NCI-H128 (cell line): ENCODE measurements at regions not wholly inside any gene's neighbourhood (a gene's known extent, or its start where the extent isn't known, plus 50 kb on each side); places are given as distances from the start of the nearest gene placed in this dataset.

Source experiments
- DNase-seq: peaks from one replicate; lab custom pipeline; 2025; ENCODE audit not compliant: unreplicated experiment; lab: John Stamatoyannopoulos, UW

GRCh38 chr13:40460116-40460515, 206.3 kb downstream of the FOXO1 start:
- no peak for DNase-seq

- DNase-seq, result no peak
These were observed 202.0 kb downstream of the FOXO1 start for GRCh38 chr13:40464337-40465014.

GRCh38 chr13:40465015-40465390, 201.4 kb downstream of the FOXO1 start:
- DNase-seq, result no peak

- DNase-seq, result no peak
These were observed 200.2 kb downstream of the FOXO1 start for GRCh38 chr13:40466272-40466671.

- no peak for DNase-seq
These were observed 198.1 kb downstream of the FOXO1 start for GRCh38 chr13:40468227-40468838.

GRCh38 chr13:40469581-40470310, 196.7 kb downstream of the FOXO1 start:
- DNase-seq, result no peak

DNA sequence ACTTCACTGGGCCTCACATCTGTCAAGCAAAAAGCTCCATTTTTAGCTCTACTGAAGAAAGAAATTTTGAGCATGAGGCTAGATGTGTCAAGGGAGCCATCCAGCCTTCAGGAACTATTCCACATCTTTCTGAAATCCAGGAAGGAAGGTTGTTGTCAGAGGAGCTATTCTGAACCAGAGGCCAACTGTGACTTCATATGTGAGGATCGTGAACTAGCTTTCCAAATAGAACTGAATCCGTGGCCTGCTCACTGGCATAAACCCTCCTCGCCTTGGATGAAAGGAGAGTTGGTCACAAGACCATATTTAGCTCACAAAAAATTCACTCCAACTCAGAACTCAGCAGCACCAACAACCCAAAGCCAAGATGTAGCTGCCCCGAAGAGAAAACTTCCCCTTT, 195.8 kb downstream of the FOXO1 start:
- DNase-seq, result no peak

DNA sequence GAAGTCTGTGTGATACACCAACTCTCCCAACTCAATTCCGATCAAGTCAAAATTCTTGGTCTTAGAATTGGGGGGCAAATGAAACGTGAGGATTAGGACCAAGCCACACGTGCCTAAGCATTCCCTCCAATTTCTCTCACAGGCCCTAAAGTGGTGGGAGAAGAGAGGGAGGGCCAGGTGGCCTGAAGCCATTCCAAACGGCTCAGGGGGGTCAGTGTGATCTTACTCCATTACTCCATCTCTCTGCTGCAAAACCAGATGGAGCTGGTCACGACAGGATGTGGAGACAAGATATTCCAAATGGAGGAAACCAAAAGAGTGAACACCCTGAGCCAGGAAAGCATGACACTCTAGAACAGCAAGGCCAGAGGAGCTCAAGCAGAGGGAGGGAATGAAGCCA, 195.4 kb downstream of the FOXO1 start:
- no peak for DNase-seq

DNA sequence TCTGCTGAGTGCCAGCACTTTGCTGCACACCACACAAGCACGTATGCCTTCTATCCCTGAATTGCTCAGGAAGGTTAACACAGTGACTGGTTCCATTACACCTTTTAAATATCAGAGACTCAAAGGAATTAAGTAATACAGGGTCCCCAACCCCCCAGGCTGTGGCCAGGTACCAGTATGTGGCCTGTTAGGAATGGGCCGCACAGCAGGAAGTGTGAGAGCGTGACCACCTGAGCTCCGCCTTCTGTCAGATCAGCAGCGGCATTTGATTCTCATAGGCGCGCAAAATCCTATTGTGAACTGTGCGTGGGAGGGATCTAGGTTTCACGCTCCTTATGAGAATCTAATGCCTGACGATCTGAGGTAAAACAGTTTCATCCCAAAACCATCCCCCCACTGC, 194.5 kb downstream of the FOXO1 start:
- DNase-seq, result no peak

GRCh38 chr13:40472427-40473220, 193.8 kb downstream of the FOXO1 start:
- no peak for DNase-seq

- no peak for DNase-seq
These were observed 190.8 kb downstream of the FOXO1 start for GRCh38 chr13:40475617-40476016.

DNA sequence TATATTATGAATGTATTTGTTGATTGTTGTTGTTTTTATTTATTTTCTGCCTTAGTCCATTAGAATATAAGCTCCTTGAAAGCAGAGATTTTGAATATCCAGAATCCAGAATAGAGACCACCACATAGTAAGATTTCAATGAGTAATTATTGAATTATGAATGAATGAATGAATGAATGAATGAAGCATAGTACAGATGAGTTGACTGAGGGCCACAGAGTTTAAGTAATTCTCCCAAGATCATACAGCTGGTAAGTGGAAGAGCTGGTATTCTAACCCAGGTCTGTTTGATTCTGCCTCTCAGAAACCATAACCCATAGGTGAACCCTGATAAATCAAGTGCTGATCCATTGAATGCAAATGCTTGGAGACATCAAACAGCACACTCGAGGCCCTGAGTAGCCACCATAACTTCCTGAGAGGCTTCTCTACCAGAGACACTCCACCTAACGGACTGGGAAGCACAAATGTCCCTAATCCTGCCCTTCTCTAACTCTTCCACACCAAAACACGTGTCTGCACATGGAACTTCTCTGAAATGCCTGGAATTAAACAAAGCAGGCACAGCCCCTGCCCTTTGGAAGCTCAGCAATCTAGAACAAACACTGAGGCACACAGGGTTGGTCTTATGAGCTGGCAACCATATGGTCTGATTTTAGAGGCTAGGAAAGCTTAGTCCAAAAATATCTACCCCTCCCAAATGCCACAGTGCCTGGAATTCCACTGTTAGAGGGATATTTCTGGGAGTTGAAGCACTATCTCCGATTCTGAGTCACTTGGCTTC, 190.1 kb downstream of the FOXO1 start:
- DNase-seq, result no peak

GRCh38 chr13:40477623-40478608, 188.5 kb downstream of the FOXO1 start:
- no peak for DNase-seq

GRCh38 chr13:40478775-40479174, 187.7 kb downstream of the FOXO1 start:
- DNase-seq, result no peak

DNA sequence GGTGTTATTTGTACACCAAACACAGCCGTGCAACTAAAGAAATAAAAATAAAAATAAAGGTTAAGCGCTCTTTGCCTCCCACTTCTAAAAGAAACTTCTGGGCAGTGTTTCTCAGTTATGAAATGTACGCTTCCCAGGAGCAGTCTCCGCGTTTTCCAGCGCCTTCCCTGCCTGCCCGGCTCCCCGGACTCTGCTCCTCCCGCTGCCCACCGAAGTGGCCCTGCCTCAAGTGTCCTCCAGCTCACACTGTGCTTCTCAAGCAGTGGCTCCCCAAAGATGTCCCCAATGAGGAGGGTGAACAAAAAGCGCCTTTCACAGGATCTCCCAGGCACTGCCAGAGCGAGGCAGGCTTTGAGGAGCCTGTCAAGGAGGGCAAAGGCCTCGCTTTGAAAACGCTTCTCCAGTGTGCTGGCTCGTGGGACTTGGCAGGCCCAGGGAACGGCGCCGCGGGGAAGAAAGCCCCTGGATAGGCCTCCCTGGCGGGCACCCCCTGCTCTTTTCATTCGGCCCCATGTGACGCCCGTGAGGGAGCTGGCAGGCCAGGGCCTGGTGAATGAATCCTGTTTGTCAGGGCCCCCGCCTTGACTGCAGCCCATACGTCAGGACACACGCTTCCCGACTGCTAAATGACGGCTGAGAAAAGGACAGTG, 187.1 kb downstream of the FOXO1 start:
- DNase-seq, result no peak

DNA sequence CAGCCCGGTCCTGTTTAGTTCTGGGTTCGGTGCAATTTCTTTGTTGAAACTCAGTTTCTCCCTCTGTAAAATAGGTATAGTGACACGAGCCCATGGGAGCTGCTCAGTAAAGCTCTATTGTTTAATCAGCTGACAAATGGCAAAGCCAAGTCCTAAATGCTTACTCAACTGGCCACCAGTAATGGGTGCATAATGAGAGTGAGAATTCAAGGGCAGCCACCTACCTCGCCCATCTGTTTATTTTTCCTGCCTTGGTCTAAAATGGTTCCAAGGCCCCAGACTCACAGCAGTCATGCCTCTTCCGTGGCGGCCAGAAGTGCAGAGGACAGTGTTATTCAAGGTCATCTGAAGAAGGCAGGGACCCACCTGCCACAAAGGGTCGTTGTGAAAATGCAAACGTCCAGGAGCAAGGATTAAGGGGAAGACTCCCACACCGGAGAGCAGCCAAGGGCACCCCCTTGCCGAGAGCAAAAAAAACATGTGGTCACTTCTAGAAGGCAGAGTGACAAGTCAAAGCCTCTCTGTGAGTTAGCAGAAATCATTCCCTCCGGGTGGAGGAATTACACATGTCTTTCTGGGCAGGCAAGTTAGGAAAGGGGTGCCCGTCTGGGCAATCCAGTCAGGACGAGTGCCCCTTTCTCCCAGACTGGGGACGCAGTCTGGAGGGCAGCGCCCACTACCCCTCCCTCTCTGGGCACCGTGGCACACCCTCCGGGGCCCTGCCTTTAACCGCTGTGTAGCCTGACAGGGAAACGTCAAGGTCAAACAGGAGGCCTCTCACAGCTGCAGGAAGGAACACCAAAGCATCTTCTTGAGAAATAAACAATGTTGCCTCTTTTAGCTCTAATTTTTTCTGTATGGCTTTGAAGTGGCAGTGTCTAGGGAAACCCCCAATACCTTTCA, 186.2 kb downstream of the FOXO1 start:
- DNase-seq, result no peak

GRCh38 chr13:40480915-40481516, 185.4 kb downstream of the FOXO1 start:
- DNase-seq, result no peak

DNA sequence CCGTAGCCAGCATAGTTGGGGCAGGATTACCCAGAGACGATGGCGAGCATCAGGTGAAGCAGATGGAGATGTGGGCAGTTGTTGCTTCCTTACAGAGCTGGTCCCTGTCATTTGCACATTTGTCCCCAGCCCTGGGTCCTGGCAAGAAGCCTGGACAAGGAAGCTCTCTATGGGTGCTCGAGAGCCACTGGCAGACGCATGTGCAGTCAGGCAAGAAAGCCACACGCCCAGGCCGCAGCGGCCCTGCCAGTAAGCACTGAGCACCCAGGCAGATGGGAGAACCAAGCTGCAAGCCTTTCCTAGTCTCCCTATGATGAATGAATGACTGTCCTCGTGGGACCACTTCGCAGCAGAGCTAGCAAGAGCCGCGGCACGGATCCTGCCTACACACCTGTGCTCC, 182.8 kb downstream of the FOXO1 start:
- DNase-seq, result no peak
